ENCODE measurements at regions not wholly inside any gene's neighbourhood (a gene's known extent, or its start where the extent isn't known, plus 50 kb on each side); places are given as distances from the start of the nearest gene placed in this dataset.

GRCh38 chr19:57025491-57025890 is 94.3 kb upstream of the USP29 start:
- TF ChIP-seq CTCF (IDR thresholded peaks at IDR 0.05; ENCODE audit: low read depth, low read length) (no peak), EZH2phosphoT487 (IDR thresholded peaks at IDR 0.05; ENCODE audit: low read depth) (no peak)
